NCI-H82 treated with DMSO at 0.1 percent for 48 hours (cell line): ENCODE measurements at regions not wholly inside any gene's neighbourhood (a gene's known extent, or its start where the extent isn't known, plus 50 kb on each side); places are given as distances from the start of the nearest gene placed in this dataset.

Source experiments
- DNase-seq: peaks from one replicate; lab custom pipeline; 2025; ENCODE audit not compliant: unreplicated experiment; lab: John Stamatoyannopoulos, UW

- no peak for DNase-seq
These were observed 58.6 kb downstream of the TMEM17 start for GRCh38 chr2:62447411-62447810.

GRCh38 chr2:62446491-62446890 lies 59.5 kb downstream of the TMEM17 start:
- DNase-seq = no peak

GRCh38 chr2:62443886-62444285 lies 62.1 kb downstream of the TMEM17 start:
- DNase-seq = no peak

- no peak for DNase-seq
These were observed 62.5 kb downstream of the TMEM17 start for GRCh38 chr2:62443471-62443870.

GRCh38 chr2:62441824-62442223 lies 64.2 kb downstream of the TMEM17 start:
- DNase-seq = no peak

- DNase-seq = no peak
These were observed 64.6 kb downstream of the TMEM17 start for GRCh38 chr2:62441421-62441820.

GRCh38 chr2:62440281-62440946 lies 65.6 kb downstream of the TMEM17 start:
- no peak for DNase-seq

- DNase-seq = no peak
These were observed 66.6 kb downstream of the TMEM17 start for GRCh38 chr2:62439425-62439824.

- DNase-seq = no peak
These were observed 68.2 kb downstream of the TMEM17 start for GRCh38 chr2:62437785-62438184.

GRCh38 chr2:62435720-62436119 lies 70.3 kb downstream of the TMEM17 start:
- DNase-seq = no peak

- DNase-seq = no peak
These were observed 73.6 kb downstream of the TMEM17 start for GRCh38 chr2:62432407-62432806.

GRCh38 chr2:62431512-62431911 lies 74.5 kb downstream of the TMEM17 start:
- no peak for DNase-seq

GRCh38 chr2:62430146-62430545 lies 75.8 kb downstream of the TMEM17 start:
- no peak for DNase-seq

- no peak for DNase-seq
These were observed 78.8 kb downstream of the TMEM17 start for GRCh38 chr2:62427146-62427545.

GRCh38 chr2:62426154-62426912 lies 79.7 kb downstream of the TMEM17 start:
- DNase-seq = no peak

- DNase-seq = no peak
These were observed 80.3 kb downstream of the TMEM17 start for GRCh38 chr2:62425684-62426083.

GRCh38 chr2:62424899-62425298 lies 81.1 kb downstream of the TMEM17 start:
- DNase-seq = no peak

- no peak for DNase-seq
These were observed 82.0 kb downstream of the TMEM17 start for GRCh38 chr2:62423883-62424458.

- DNase-seq = no peak
These were observed 82.8 kb downstream of the TMEM17 start for GRCh38 chr2:62423235-62423634.

GRCh38 chr2:62415518-62415917 lies 90.5 kb downstream of the TMEM17 start:
- no peak for DNase-seq

GRCh38 chr2:62415019-62415431 lies 91.0 kb downstream of the TMEM17 start:
- no peak for DNase-seq

GRCh38 chr2:62413116-62413663 lies 92.8 kb downstream of the TMEM17 start:
- no peak for DNase-seq
